ENCODE measurements at regions not wholly inside any gene's neighbourhood (a gene's known extent, or its start where the extent isn't known, plus 50 kb on each side); places are given as distances from the start of the nearest gene placed in this dataset.

DNA sequence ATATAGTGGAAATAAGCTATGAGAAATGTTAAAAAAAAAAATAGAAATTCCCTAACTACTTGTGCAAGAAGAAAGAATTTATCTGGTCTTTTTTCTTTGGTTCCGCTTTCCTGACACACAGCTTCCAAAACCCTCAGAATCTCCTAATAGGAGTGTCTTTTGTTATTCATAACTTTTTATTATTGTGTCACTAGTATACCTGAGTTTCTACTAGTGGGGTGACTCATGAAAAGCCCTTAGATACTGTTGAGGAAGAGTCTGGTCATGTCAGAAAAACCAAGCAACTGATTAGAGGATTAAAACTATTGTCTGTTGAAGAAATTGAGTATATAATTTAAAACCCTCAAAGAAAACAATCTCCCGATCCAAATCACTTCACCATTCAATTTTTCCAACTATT lies 152.8 kb upstream of the IFNE start:
- H3K9me3 Mint-ChIP-seq: no peaks in the 10 kb centered on the region
- H3K27me3 Mint-ChIP-seq: peaks cover 4 to 13% of the 10 kb centered on the region in 2 donors
- H3K4me3 Mint-ChIP-seq: no peak overlapping the region
- H3K27me3 ChIP-seq (ENCODE audit: insufficient read depth, low read length, poor library complexity, severe bottlenecking): no peaks in the 10 kb centered on the region
- no peak for DNase-seq
- no peaks in the 10 kb centered on the region for H3K4me1 ChIP-seq (ENCODE audit: insufficient read depth, low read length)
- no peaks in the 10 kb centered on the region for H3K9me3 ChIP-seq (ENCODE audit: low read length)
- CTCF ChIA-PET: no interaction called here
- no peaks in the 10 kb centered on the region for H3K4me1 Mint-ChIP-seq
- H3K4me3 ChIP-seq (ENCODE audit: low read length): no peak overlapping the region
- H3K27ac ChIP-seq (ENCODE audit: low read depth, low read length): no peak overlapping the region
- no peaks in the 10 kb centered on the region for H3K36me3 ChIP-seq (ENCODE audit: insufficient read depth, low read length)
- peaks cover 0 to 2% (median 0%) of the 10 kb centered on the region in 3 donors for H3K36me3 Mint-ChIP-seq
- POLR2A ChIA-PET: no interaction called here
- peak overlapping the region in 1 of 8 donors; percentile 61 for H3K27ac Mint-ChIP-seq

DNA sequence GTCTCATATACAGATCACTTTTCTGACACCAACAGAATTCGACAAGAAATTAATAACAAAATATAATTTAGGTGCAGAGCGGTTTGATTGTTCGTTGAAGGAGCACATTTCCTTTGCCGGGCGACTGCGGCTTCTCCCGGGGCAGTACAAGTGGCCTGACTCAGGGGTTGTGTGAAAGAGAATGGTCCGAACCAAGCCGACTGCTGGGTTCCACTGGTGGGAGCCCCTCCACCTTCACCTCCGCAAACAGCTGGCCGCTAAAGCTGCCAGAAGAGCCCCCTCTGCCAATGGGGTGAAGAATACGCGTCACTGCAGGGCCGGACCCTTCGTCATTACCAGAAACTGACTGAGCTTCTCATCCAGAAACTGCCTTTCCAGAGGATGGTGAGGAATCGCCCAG lies 156.0 kb upstream of the IFNE start:
- no peak for DNase-seq
- Mint-ChIP-seq H3K4me3 (no peak overlapping the region), H3K9me3 (no peaks in the 10 kb centered on the region), H3K36me3 (no peaks in the 10 kb centered on the region), H3K27ac (no peak overlapping the region), H3K27me3 (peaks cover 0 to 4% of the 10 kb centered on the region in 2 donors), H3K4me1 (no peaks in the 10 kb centered on the region)
- H3K27me3 ChIP-seq (ENCODE audit: insufficient read depth, low read length, poor library complexity, severe bottlenecking): no peaks in the 10 kb centered on the region
- H3K4me1 ChIP-seq (ENCODE audit: insufficient read depth, low read length): no peaks in the 10 kb centered on the region
- CTCF ChIA-PET: no interaction called here
- POLR2A ChIA-PET: no interaction called here
- H3K36me3 ChIP-seq (ENCODE audit: insufficient read depth, low read length): no peaks in the 10 kb centered on the region
- no peak overlapping the region for H3K27ac ChIP-seq (ENCODE audit: low read depth, low read length)
- no peaks in the 10 kb centered on the region for H3K9me3 ChIP-seq (ENCODE audit: low read length)
- no peak overlapping the region for H3K4me3 ChIP-seq (ENCODE audit: low read length)

GRCh38 chr9:21653091-21653490 lies 149.3 kb upstream of the MTAP start:
- no peak for DNase-seq
- no peaks in the 10 kb centered on the region for H3K27me3 ChIP-seq (ENCODE audit: insufficient read depth, low read length, poor library complexity, severe bottlenecking)
- CTCF ChIA-PET: no interaction called here
- Mint-ChIP-seq H3K9me3 (peaks cover 6 to 14% (median 10%) of the 10 kb centered on the region in 5 donors), H3K4me3 (no peak overlapping the region), H3K36me3 (peaks cover 0 to 19% (median 2%) of the 10 kb centered on the region in 3 donors), H3K27me3 (peaks cover 11 to 59% of the 10 kb centered on the region in 2 donors), H3K4me1 (no peaks in the 10 kb centered on the region), H3K27ac (no peak overlapping the region)
- H3K9me3 ChIP-seq (ENCODE audit: low read length): no peaks in the 10 kb centered on the region
- POLR2A ChIA-PET: no interaction called here
- no peak overlapping the region for H3K27ac ChIP-seq (ENCODE audit: low read depth, low read length)
- H3K4me3 ChIP-seq (ENCODE audit: low read length): no peak overlapping the region
- no peaks in the 10 kb centered on the region for H3K4me1 ChIP-seq (ENCODE audit: insufficient read depth, low read length)
- no peaks in the 10 kb centered on the region for H3K36me3 ChIP-seq (ENCODE audit: insufficient read depth, low read length)

- no peaks in the 10 kb centered on the region for H3K9me3 ChIP-seq (ENCODE audit: low read length)
- no peak overlapping the region for H3K4me3 Mint-ChIP-seq
- no peaks in the 10 kb centered on the region for H3K36me3 ChIP-seq (ENCODE audit: insufficient read depth, low read length)
- H3K9me3 Mint-ChIP-seq: peaks cover 6 to 10% (median 9%) of the 10 kb centered on the region in 5 donors
- ChIA-PET CTCF (no interaction called here), POLR2A (no interaction called here)
- H3K27me3 Mint-ChIP-seq: peaks cover 11 to 61% of the 10 kb centered on the region in 2 donors
- peaks cover 0 to 16% (median 2%) of the 10 kb centered on the region in 3 donors for H3K36me3 Mint-ChIP-seq
- H3K4me1 Mint-ChIP-seq: no peaks in the 10 kb centered on the region
- no peak overlapping the region for H3K27ac Mint-ChIP-seq
- H3K27me3 ChIP-seq (ENCODE audit: insufficient read depth, low read length, poor library complexity, severe bottlenecking): no peaks in the 10 kb centered on the region
- no peak overlapping the region for H3K27ac ChIP-seq (ENCODE audit: low read depth, low read length)
- H3K4me3 ChIP-seq (ENCODE audit: low read length): no peak overlapping the region
- H3K4me1 ChIP-seq (ENCODE audit: insufficient read depth, low read length): no peaks in the 10 kb centered on the region
- no peak for DNase-seq
Measured at GRCh38 chr9:21653589-21653988, 148.8 kb upstream of the MTAP start.

GRCh38 chr9:21656776-21657674 lies 145.4 kb upstream of the MTAP start:
- no peak overlapping the region for H3K4me3 Mint-ChIP-seq
- no peaks in the 10 kb centered on the region for H3K36me3 Mint-ChIP-seq

GRCh38 chr9:21657966-21658667 lies 144.3 kb upstream of the MTAP start:
- POLR2A ChIA-PET: no interaction called here
- no peak overlapping the region for H3K27ac ChIP-seq (ENCODE audit: low read depth, low read length)
- H3K36me3 ChIP-seq (ENCODE audit: insufficient read depth, low read length): no peaks in the 10 kb centered on the region
- no peaks in the 10 kb centered on the region for H3K27me3 ChIP-seq (ENCODE audit: insufficient read depth, low read length, poor library complexity, severe bottlenecking)
- Mint-ChIP-seq H3K4me1 (no peaks in the 10 kb centered on the region), H3K4me3 (no peak overlapping the region), H3K27me3 (peaks cover 10 to 38% of the 10 kb centered on the region in 2 donors), H3K36me3 (no peaks in the 10 kb centered on the region), H3K9me3 (no peaks in the 10 kb centered on the region), H3K27ac (no peak overlapping the region)
- no peak for DNase-seq
- no peaks in the 10 kb centered on the region for H3K9me3 ChIP-seq (ENCODE audit: low read length)
- no peaks in the 10 kb centered on the region for H3K4me1 ChIP-seq (ENCODE audit: insufficient read depth, low read length)
- no peak overlapping the region for H3K4me3 ChIP-seq (ENCODE audit: low read length)
- CTCF ChIA-PET: interaction anchor here (1.3 kb wide), 1 partner anchor 8 kb away, joined by 3 read pairs; no protein-coding TSS in a partner anchor

More at GRCh38 chr9:21656776-21657674, 145.4 kb upstream of the MTAP start:
- Histone ChIP-seq H3K36me3 (ENCODE audit: insufficient read depth, low read length) (no peaks in the 10 kb centered on the region), H3K9me3 (ENCODE audit: low read length) (no peaks in the 10 kb centered on the region), H3K4me3 (ENCODE audit: low read length) (no peak overlapping the region), H3K27ac (ENCODE audit: low read depth, low read length) (no peak overlapping the region), H3K4me1 (ENCODE audit: insufficient read depth, low read length) (no peaks in the 10 kb centered on the region), H3K27me3 (ENCODE audit: insufficient read depth, low read length, poor library complexity, severe bottlenecking) (no peaks in the 10 kb centered on the region)
- ChIA-PET CTCF (interaction anchor here (1.3 kb wide), 1 partner anchor 9 kb away, joined by 3 read pairs; no protein-coding TSS in a partner anchor), POLR2A (no interaction called here)
- Mint-ChIP-seq H3K9me3 (no peaks in the 10 kb centered on the region), H3K4me1 (no peaks in the 10 kb centered on the region), H3K27me3 (peaks cover 12 to 49% of the 10 kb centered on the region in 2 donors), H3K27ac (no peak overlapping the region)
- no peak for DNase-seq

GRCh38 chr9:21660976-21661375 lies 141.5 kb upstream of the MTAP start:
- H3K9me3 ChIP-seq (ENCODE audit: low read length): no peaks in the 10 kb centered on the region
- H3K27me3 Mint-ChIP-seq: peaks cover 9 to 25% of the 10 kb centered on the region in 2 donors
- H3K4me3 ChIP-seq (ENCODE audit: low read length): no peak overlapping the region
- ChIA-PET CTCF (no interaction called here), POLR2A (no interaction called here)
- H3K4me1 Mint-ChIP-seq: no peaks in the 10 kb centered on the region
- H3K27ac ChIP-seq (ENCODE audit: low read depth, low read length): no peak overlapping the region
- no peaks in the 10 kb centered on the region for H3K36me3 ChIP-seq (ENCODE audit: insufficient read depth, low read length)
- no peaks in the 10 kb centered on the region for H3K9me3 Mint-ChIP-seq
- peaks cover 0 to 4% (median 0%) of the 10 kb centered on the region in 3 donors for H3K36me3 Mint-ChIP-seq
- H3K4me1 ChIP-seq (ENCODE audit: insufficient read depth, low read length): no peaks in the 10 kb centered on the region
- no peaks in the 10 kb centered on the region for H3K27me3 ChIP-seq (ENCODE audit: insufficient read depth, low read length, poor library complexity, severe bottlenecking)
- H3K4me3 Mint-ChIP-seq: no peak overlapping the region
- no peak overlapping the region for H3K27ac Mint-ChIP-seq
- no peak for DNase-seq

- peaks cover 0 to 4% (median 0%) of the 10 kb centered on the region in 3 donors for H3K36me3 Mint-ChIP-seq
- H3K27ac Mint-ChIP-seq: no peak overlapping the region
- DNase-seq: no peak
- no peak overlapping the region for H3K4me3 ChIP-seq (ENCODE audit: low read length)
- ChIA-PET POLR2A (no interaction called here), CTCF (no interaction called here)
- H3K27me3 Mint-ChIP-seq: peaks cover 9 to 19% of the 10 kb centered on the region in 2 donors
- no peaks in the 10 kb centered on the region for H3K9me3 ChIP-seq (ENCODE audit: low read length)
- no peaks in the 10 kb centered on the region for H3K27me3 ChIP-seq (ENCODE audit: insufficient read depth, low read length, poor library complexity, severe bottlenecking)
- H3K4me3 Mint-ChIP-seq: no peak overlapping the region
- no peaks in the 10 kb centered on the region for H3K4me1 Mint-ChIP-seq
- no peaks in the 10 kb centered on the region for H3K36me3 ChIP-seq (ENCODE audit: insufficient read depth, low read length)
- H3K27ac ChIP-seq (ENCODE audit: low read depth, low read length): no peak overlapping the region
- no peaks in the 10 kb centered on the region for H3K4me1 ChIP-seq (ENCODE audit: insufficient read depth, low read length)
- no peaks in the 10 kb centered on the region for H3K9me3 Mint-ChIP-seq
Measured at GRCh38 chr9:21661626-21662025, 140.8 kb upstream of the MTAP start.

All from CD8-positive, alpha-beta memory T cell (primary cell).